ENCODE measurements at regions not wholly inside any gene's neighbourhood (a gene's known extent, or its start where the extent isn't known, plus 50 kb on each side); places are given as distances from the start of the nearest gene placed in this dataset.

DNA sequence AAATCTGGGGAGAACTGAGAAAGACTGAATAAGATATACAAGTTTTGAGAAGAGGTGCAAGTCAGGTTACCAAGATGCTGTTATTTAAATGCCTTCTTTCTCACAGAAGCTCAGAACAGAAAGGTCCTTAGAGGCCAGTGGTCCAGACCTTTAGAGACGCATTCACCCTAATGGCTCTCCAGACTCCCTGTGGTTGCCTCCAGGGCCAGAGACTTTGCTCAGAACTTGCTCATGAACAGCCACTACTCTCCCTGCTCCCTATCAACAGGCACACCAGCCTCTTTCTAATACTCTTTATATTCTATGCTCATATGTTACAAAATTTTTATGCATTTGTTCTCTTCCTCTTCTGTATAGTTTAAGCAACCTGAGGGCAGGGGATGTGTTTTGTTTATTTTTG, 349.0 kb upstream of the TNP1 start:
- no peak overlapping the region for H3K27ac ChIP-seq (ENCODE audit: control insufficient read depth, insufficient read depth)
- no peak overlapping the region for H2AFZ ChIP-seq (ENCODE audit: control insufficient read depth, low read depth, low read length)
- H3K4me2 ChIP-seq (ENCODE audit: control insufficient read depth, insufficient read depth) = no peak overlapping the region
- no peaks in the 10 kb centered on the region for H3K79me2 ChIP-seq (ENCODE audit: control insufficient read depth, insufficient read depth, low read length)
- no peak overlapping the region for H3K9ac ChIP-seq (ENCODE audit: control insufficient read depth, insufficient read depth, low read length)
- ChIA-PET POLR2A (no interaction called here), RAD21 (ENCODE audit: unreplicated experiment) (no interaction called here), CTCF (no interaction called here), SMC1A (ENCODE audit: uncharacterized antibody, unreplicated experiment) (no interaction called here)
- no peak for FAIRE-seq
- intact Hi-C loops (cut with micrococcal nuclease; ENCODE audit: unreplicated experiment) (no loop called here), in situ Hi-C loops (cut with MboI) (no loop called here)
- no peak for DNase-seq (ENCODE audit: low read depth, low spot score)
- no peak overlapping the region for H3K4me3 ChIP-seq
- peaks cover 5% of the 10 kb centered on the region; the same call in 1 of the 2 replicates for H3K4me1 ChIP-seq (ENCODE audit: control insufficient read depth, insufficient read depth, low read length)
- no peaks in the 10 kb centered on the region; the same call in 2 of the 3 replicates for H3K9me3 ChIP-seq (replicated peaks; ENCODE audit: control insufficient read depth, insufficient read depth, low read length)
- H3K36me3 ChIP-seq (ENCODE audit: control insufficient read depth in 2 of 2, insufficient read depth in 2 of 2, low read length in 1 of 2) = no peaks in the 10 kb centered on the region
- ATAC-seq = no peak
- H3K27me3 ChIP-seq (replicated peaks in 1 of 2; ENCODE audit: control insufficient read depth in 2 of 2, insufficient read depth in 2 of 2, low read length in 1 of 2) = no peaks in the 10 kb centered on the region; a peak in 1 of 4 replicates
- BruUV-seq (replicated peaks) = no TSS peak
- 0% methylated on average over 1 of the region's 1 CpG for WGBS (ENCODE audit: insufficient coverage, insufficient replicate concordance, low lambda C conversion rate, missing lambda C conversion rate)
- no peaks in the 10 kb centered on the region for H4K20me1 ChIP-seq (ENCODE audit: control insufficient read depth, insufficient read depth)
- TF ChIP-seq PAX8 (IDR thresholded peaks at IDR 0.05) (no peak), ZNF384 (IDR thresholded peaks at IDR 0.05; ENCODE audit: borderline replicate concordance, low read depth, low read length) (no peak), CBX5 (IDR thresholded peaks at IDR 0.05; ENCODE audit: low read depth) (no peak), POU2F2 (IDR thresholded peaks at IDR 0.05; ENCODE audit: borderline replicate concordance, low read depth, low read length) (no peak), STAT3 (IDR thresholded peaks at IDR 0.05; ENCODE audit: low read depth, low read length) (no peak), POLR2A (IDR thresholded peaks at IDR 0.05; ENCODE audit: low read depth, low read length) (no peak), CREM (IDR thresholded peaks at IDR 0.05; ENCODE audit: low read depth) (no peak), RFX5 (IDR thresholded peaks at IDR 0.05; ENCODE audit: low read depth, low read length) (no peak), KLF5 (IDR thresholded peaks at IDR 0.05; ENCODE audit: partially characterized antibody) (no peak), MTA2 (IDR thresholded peaks at IDR 0.05; ENCODE audit: low read depth) (no peak), JUND (IDR thresholded peaks at IDR 0.05; ENCODE audit: low read depth, low read length) (no peak), NFIC (IDR thresholded peaks at IDR 0.05; ENCODE audit: low read depth, low read length) (no peak), ZNF24 (IDR thresholded peaks at IDR 0.05) (no peak)
- TF ChIP-seq, protein P1, sequence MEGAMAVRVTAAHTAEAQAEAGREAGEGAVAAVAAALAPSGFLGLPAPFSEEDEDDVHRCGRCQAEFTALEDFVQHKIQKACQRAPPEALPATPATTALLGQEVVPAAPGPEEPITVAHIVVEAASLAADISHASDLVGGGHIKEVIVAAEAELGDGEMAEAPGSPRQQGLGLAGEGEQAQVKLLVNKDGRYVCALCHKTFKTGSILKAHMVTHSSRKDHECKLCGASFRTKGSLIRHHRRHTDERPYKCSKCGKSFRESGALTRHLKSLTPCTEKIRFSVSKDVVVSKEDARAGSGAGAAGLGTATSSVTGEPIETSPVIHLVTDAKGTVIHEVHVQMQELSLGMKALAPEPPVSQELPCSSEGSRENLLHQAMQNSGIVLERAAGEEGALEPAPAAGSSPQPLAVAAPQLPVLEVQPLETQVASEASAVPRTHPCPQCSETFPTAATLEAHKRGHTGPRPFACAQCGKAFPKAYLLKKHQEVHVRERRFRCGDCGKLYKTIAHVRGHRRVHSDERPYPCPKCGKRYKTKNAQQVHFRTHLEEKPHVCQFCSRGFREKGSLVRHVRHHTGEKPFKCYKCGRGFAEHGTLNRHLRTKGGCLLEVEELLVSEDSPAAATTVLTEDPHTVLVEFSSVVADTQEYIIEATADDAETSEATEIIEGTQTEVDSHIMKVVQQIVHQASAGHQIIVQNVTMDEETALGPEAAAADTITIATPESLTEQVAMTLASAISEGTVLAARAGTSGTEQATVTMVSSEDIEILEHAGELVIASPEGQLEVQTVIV (IDR thresholded peaks at IDR 0.05; ENCODE audit: borderline replicate concordance, partially characterized antibody) = no peak
- TF ChIP-seq, protein P2, sequence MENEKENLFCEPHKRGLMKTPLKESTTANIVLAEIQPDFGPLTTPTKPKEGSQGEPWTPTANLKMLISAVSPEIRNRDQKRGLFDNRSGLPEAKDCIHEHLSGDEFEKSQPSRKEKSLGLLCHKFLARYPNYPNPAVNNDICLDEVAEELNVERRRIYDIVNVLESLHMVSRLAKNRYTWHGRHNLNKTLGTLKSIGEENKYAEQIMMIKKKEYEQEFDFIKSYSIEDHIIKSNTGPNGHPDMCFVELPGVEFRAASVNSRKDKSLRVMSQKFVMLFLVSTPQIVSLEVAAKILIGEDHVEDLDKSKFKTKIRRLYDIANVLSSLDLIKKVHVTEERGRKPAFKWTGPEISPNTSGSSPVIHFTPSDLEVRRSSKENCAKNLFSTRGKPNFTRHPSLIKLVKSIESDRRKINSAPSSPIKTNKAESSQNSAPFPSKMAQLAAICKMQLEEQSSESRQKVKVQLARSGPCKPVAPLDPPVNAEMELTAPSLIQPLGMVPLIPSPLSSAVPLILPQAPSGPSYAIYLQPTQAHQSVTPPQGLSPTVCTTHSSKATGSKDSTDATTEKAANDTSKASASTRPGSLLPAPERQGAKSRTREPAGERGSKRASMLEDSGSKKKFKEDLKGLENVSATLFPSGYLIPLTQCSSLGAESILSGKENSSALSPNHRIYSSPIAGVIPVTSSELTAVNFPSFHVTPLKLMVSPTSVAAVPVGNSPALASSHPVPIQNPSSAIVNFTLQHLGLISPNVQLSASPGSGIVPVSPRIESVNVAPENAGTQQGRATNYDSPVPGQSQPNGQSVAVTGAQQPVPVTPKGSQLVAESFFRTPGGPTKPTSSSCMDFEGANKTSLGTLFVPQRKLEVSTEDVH (IDR thresholded peaks at IDR 0.05; ENCODE audit: low read depth, partially characterized antibody) = no peak
- TF ChIP-seq, protein P3, sequence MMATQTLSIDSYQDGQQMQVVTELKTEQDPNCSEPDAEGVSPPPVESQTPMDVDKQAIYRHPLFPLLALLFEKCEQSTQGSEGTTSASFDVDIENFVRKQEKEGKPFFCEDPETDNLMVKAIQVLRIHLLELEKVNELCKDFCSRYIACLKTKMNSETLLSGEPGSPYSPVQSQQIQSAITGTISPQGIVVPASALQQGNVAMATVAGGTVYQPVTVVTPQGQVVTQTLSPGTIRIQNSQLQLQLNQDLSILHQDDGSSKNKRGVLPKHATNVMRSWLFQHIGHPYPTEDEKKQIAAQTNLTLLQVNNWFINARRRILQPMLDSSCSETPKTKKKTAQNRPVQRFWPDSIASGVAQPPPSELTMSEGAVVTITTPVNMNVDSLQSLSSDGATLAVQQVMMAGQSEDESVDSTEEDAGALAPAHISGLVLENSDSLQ (IDR thresholded peaks at IDR 0.05) = no peak
- TF ChIP-seq, protein P4, sequence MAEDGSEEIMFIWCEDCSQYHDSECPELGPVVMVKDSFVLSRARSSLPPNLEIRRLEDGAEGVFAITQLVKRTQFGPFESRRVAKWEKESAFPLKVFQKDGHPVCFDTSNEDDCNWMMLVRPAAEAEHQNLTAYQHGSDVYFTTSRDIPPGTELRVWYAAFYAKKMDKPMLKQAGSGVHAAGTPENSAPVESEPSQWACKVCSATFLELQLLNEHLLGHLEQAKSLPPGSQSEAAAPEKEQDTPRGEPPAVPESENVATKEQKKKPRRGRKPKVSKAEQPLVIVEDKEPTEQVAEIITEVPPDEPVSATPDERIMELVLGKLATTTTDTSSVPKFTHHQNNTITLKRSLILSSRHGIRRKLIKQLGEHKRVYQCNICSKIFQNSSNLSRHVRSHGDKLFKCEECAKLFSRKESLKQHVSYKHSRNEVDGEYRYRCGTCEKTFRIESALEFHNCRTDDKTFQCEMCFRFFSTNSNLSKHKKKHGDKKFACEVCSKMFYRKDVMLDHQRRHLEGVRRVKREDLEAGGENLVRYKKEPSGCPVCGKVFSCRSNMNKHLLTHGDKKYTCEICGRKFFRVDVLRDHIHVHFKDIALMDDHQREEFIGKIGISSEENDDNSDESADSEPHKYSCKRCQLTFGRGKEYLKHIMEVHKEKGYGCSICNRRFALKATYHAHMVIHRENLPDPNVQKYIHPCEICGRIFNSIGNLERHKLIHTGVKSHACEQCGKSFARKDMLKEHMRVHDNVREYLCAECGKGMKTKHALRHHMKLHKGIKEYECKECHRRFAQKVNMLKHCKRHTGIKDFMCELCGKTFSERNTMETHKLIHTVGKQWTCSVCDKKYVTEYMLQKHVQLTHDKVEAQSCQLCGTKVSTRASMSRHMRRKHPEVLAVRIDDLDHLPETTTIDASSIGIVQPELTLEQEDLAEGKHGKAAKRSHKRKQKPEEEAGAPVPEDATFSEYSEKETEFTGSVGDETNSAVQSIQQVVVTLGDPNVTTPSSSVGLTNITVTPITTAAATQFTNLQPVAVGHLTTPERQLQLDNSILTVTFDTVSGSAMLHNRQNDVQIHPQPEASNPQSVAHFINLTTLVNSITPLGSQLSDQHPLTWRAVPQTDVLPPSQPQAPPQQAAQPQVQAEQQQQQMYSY (CRISPR knock-in tag; IDR thresholded peaks at IDR 0.05) = no peak

Data from GM12878 (cell line).